HCT116 (cell line): ENCODE measurements at regions not wholly inside any gene's neighbourhood (a gene's known extent, or its start where the extent isn't known, plus 50 kb on each side); places are given as distances from the start of the nearest gene placed in this dataset.

Experiments
- ATAC-seq: fragments of 200-7000 bp; cut with Tn5 transposase; 2 replicates; pipeline ENCODE4 v1.9.1; 2020; ENCODE audit warnings: mild to moderate bottlenecking, moderate library complexity
- BruUV-seq: library from RNA; stranded (reverse); fragments of 400-500 nt; replicated peaks from 2 replicates; lab custom pipeline; 2021; lab: Mats Ljungman, UMichigan
- CTCF ChIA-PET: fragments of 300-600 bp; sonication (Branson Sonifier 250); formaldehyde crosslinking; loops from one replicate; lab custom pipeline; 2021; ENCODE audit warnings: antibody characterized with exemption; lab: Charles Lee
- POLR2A ChIA-PET: fragments of 300-600, 350-600 bp; sonication (Branson Sonifier 250); formaldehyde crosslinking; loops from one replicate; lab custom pipeline; 2021; ENCODE audit warnings: antibody characterized with exemption; lab: Charles Lee
- RAD21 ChIA-PET, 2 experiments: fragments of 300-600 bp; sonication (Branson Sonifier 250); formaldehyde crosslinking; loops; one replicate each; lab custom pipeline; 2023; ENCODE audit warnings: low total read pairs in 2 of 2; ENCODE audit not compliant: uncharacterized antibody in 2 of 2, unreplicated experiment in 2 of 2, low non-redundant PET in 1 of 2; lab: Charles Lee
- DNase-seq: peaks from one replicate; pipeline ENCODE4 v3.0.0-alpha.2; 2010; ENCODE audit warnings: low read depth, low spot score
- H2AFZ ChIP-seq: fragments of 200-600 bp; shearing (Covaris generic), sonication (generic); 2 replicates; pipeline ENCODE4 v1.6.1; 2017; ENCODE audit warnings: low read depth, mixed run types, mixed read lengths, antibody characterized with exemption, low read length; ENCODE audit not compliant: poor library complexity, severe bottlenecking
- H3K27ac ChIP-seq: 2 replicates; pipeline ENCODE4 v1.5.1; 2012; ENCODE audit warnings: low read depth, low read length
- H3K27me3 ChIP-seq: fragments of 200-600 bp; sonication (generic); 2 replicates; pipeline ENCODE4 v1.6.1; 2016; ENCODE audit warnings: mixed run types, low read length, mixed read lengths; ENCODE audit not compliant: insufficient read depth
- H3K36me3 ChIP-seq, 2 experiments: fragments of 200-500 bp in 1 of 2; fragments of 200-600 bp in 1 of 2; sonication (Bioruptor generic) in 1 of 2; sonication (generic) in 1 of 2; 2 replicates each; pipeline versions ENCODE4 v1.5.1 to v1.6.1; 2014 to 2016; ENCODE audit warnings: low read length in 2 of 2, inconsistent platforms in 1 of 2, mixed read lengths in 1 of 2, mixed run types in 1 of 2; ENCODE audit not compliant: insufficient read depth in 2 of 2, control insufficient read depth in 1 of 2
- H3K4me1 ChIP-seq, 2 experiments: fragments of 200-600 bp in 1 of 2; sonication (generic) in 1 of 2; 2 replicates each; pipeline versions ENCODE4 v1.5.1 to v1.6.1; 2012 to 2017; ENCODE audit warnings: low read length in 2 of 2, inconsistent platforms in 1 of 2, mild to moderate bottlenecking in 1 of 2, mixed read lengths in 1 of 2, mixed run types in 1 of 2, moderate library complexity in 1 of 2; ENCODE audit not compliant: insufficient read depth in 2 of 2, control insufficient read depth in 1 of 2
- H3K4me2 ChIP-seq: fragments of 200-600 bp; sonication (generic); 2 replicates; pipeline ENCODE4 v1.6.1; 2017; ENCODE audit warnings: mixed run types, low read length, mixed read lengths
- H3K4me3 ChIP-seq, 2 experiments: fragments of 200-600 bp in 1 of 2; sonication (generic) in 1 of 2; replicated peaks in 1 of 2; 2 replicates each; pipeline ENCODE4 v1.5.1; 2011 to 2016; ENCODE audit warnings: low read length in 2 of 2, control low read depth in 1 of 2, low read depth in 1 of 2, mild to moderate bottlenecking in 1 of 2, mixed read lengths in 1 of 2, mixed run types in 1 of 2
- H3K79me2 ChIP-seq: fragments of 200-600 bp; sonication (generic); 2 replicates; pipeline ENCODE4 v1.6.1; 2017; ENCODE audit warnings: mild to moderate bottlenecking, mixed run types, low read length, moderate library complexity, mixed read lengths; ENCODE audit not compliant: insufficient read depth
- H3K9ac ChIP-seq: fragments of 200-600 bp; sonication (generic); 2 replicates; pipeline ENCODE4 v1.6.1; 2016; ENCODE audit warnings: low read length, mixed read lengths
- H3K9me2 ChIP-seq: fragments of 200-600 bp; sonication (generic), shearing (Covaris generic); 2 replicates; pipeline ENCODE4 v1.6.1; 2017; ENCODE audit warnings: mixed run types, mild to moderate bottlenecking, moderate library complexity; ENCODE audit not compliant: insufficient read depth
- H3K9me3 ChIP-seq, 2 experiments: fragments of 200-500 bp in 1 of 2; fragments of 200-600 bp in 1 of 2; sonication (Bioruptor generic) in 1 of 2; sonication (generic) in 1 of 2; 2 replicates each; pipeline ENCODE4 v1.6.1; 2014 to 2017; ENCODE audit warnings: low read length in 2 of 2, mixed read lengths in 2 of 2, inconsistent platforms in 1 of 2, low read depth in 1 of 2, mild to moderate bottlenecking in 1 of 2, mixed run types in 1 of 2, moderate library complexity in 1 of 2; ENCODE audit not compliant: control insufficient read depth in 1 of 2, insufficient read depth in 1 of 2
- H4K20me1 ChIP-seq: fragments of 200-600 bp; sonication (generic), shearing (Covaris generic); 2 replicates; pipeline ENCODE4 v1.6.1; 2017; ENCODE audit warnings: mixed run types, mild to moderate bottlenecking, moderate library complexity; ENCODE audit not compliant: insufficient read depth
- ATF3 ChIP-seq: IDR thresholded peaks from 2 replicates; pipeline ENCODE4 v1.6.1; 2012
- CBX3 ChIP-seq: IDR thresholded peaks from 2 replicates; pipeline ENCODE4 v1.6.1; 2012; ENCODE audit warnings: low read depth
- CEBPB ChIP-seq: IDR thresholded peaks from 2 replicates; pipeline ENCODE4 v1.6.1; 2012; ENCODE audit warnings: low read depth
- CTCF ChIP-seq, 3 experiments: fragments of 200-600 bp in 1 of 3; sonication (generic) in 1 of 3; IDR thresholded peaks in 2 of 3; conservative IDR thresholded peaks in 1 of 3; 2 replicates each; pipeline ENCODE4 v1.5.1; 2012 to 2017; ENCODE audit warnings: low read depth in 2 of 3, low read length in 2 of 3, antibody characterized with exemption in 1 of 3, borderline replicate concordance in 1 of 3, control low read depth in 1 of 3, mild to moderate bottlenecking in 1 of 3, mixed read lengths in 1 of 3, mixed run types in 1 of 3, moderate library complexity in 1 of 3; ENCODE audit not compliant: insufficient read depth in 1 of 3
- FOSL1 ChIP-seq: IDR thresholded peaks from 2 replicates; pipeline ENCODE4 v1.6.1; 2012; ENCODE audit warnings: low read depth
- JUND ChIP-seq: IDR thresholded peaks from 2 replicates; pipeline ENCODE4 v1.6.1; 2012
- MAX ChIP-seq: IDR thresholded peaks from 2 replicates; pipeline ENCODE4 v1.6.1; 2012
- POLR2A ChIP-seq: IDR thresholded peaks from 2 replicates; pipeline ENCODE4 v1.7.0; 2011; ENCODE audit warnings: borderline replicate concordance; ENCODE audit not compliant: insufficient read depth, insufficient read length; ENCODE audit errors: extremely low read depth
- RAD21 ChIP-seq: IDR thresholded peaks from 2 replicates; pipeline ENCODE4 v1.6.1; 2012; ENCODE audit warnings: low read depth, mild to moderate bottlenecking
- REST ChIP-seq: IDR thresholded peaks from 2 replicates; pipeline ENCODE4 v1.6.1; 2012; ENCODE audit warnings: low read depth
- SIN3A ChIP-seq: IDR thresholded peaks from 2 replicates; pipeline ENCODE4 v1.6.1; 2012; ENCODE audit warnings: low read depth
- SRF ChIP-seq: IDR thresholded peaks from 2 replicates; pipeline ENCODE4 v1.6.1; 2012; ENCODE audit warnings: low read depth
- TCF7L2 ChIP-seq: IDR thresholded peaks from 2 replicates; pipeline ENCODE4 v1.7.0; 2011; ENCODE audit warnings: borderline replicate concordance, inconsistent platforms; ENCODE audit not compliant: insufficient read depth, insufficient read length; ENCODE audit errors: extremely low read depth
- ZNF274 ChIP-seq: fragments of 200-500 bp; sonication (Bioruptor generic); IDR thresholded peaks from 2 replicates; pipeline ENCODE4 v1.6.1; 2014; ENCODE audit warnings: mild to moderate bottlenecking, low read depth, low read length, inconsistent platforms
- intact Hi-C: fragments of 100-400 bp; cut with micrococcal nuclease; formaldehyde crosslinking; loops from 2 replicates; pipeline ENCODE4 v1.10.0; 2022

GRCh38 chr12:3419558-3419957, 71.4 kb upstream of the PRMT8 start:
- Histone ChIP-seq H3K79me2 (no peaks in the 10 kb centered on the region), H3K4me3 (no peak overlapping the region), H3K9me2 (no peaks in the 10 kb centered on the region), H3K27me3 (peaks cover 34% of the 10 kb centered on the region; the same call in 1 of the 2 replicates), H4K20me1 (no peaks in the 10 kb centered on the region), H3K9me3 (no peaks in the 10 kb centered on the region), H3K27ac (no peak overlapping the region), H3K4me2 (no peak overlapping the region), H2AFZ (no peak overlapping the region), H3K9ac (no peak overlapping the region), H3K4me1 (no peaks in the 10 kb centered on the region), H3K36me3 (no peaks in the 10 kb centered on the region)
- DNase-seq (no peak), ATAC-seq (no peak)
- RAD21 ChIA-PET, result no interaction called here
- POLR2A ChIA-PET, result no interaction called here
- CTCF ChIA-PET, result no interaction called here
- TF ChIP-seq ATF3 (no peak), JUND (no peak), CTCF (IDR thresholded peaks at IDR 0.05 in 2 of 3, conservative IDR thresholded peaks at IDR 0.05 in 1 of 3; ENCODE audit: borderline replicate concordance in 1 of 3, insufficient read depth in 1 of 3, low read depth in 2 of 3, low read length in 2 of 3) (no peak), MAX (no peak), TCF7L2 (no peak), ZNF274 (no peak), CEBPB (no peak), CBX3 (no peak), RAD21 (no peak), SIN3A (no peak), REST (no peak), SRF (no peak), FOSL1 (no peak), POLR2A (no peak)
- BruUV-seq, result no TSS peak
- intact Hi-C loops, result no loop called here
